ENCODE measurements at regions not wholly inside any gene's neighbourhood (a gene's known extent, or its start where the extent isn't known, plus 50 kb on each side); places are given as distances from the start of the nearest gene placed in this dataset.

DNA sequence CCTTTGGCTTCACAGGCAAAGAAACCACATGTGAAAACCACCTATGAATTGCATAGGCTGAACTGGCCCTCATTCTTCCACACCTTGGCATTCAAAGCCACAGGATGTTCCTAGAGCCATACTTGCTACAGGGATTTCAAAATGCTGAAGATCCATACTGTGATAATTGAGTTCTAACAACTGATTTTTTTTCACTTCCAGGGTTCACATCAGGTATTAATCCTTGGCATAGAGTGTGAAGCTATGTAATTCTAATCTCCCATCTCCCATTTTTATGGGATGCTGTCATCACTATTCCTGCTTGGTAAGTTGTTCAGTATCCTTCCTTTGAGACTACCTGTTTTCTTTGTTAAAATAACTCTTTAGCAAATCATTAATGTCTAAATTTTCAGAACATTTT lies 1569.2 kb upstream of the ADGRL3 start (continued):
- TF ChIP-seq, protein P1, sequence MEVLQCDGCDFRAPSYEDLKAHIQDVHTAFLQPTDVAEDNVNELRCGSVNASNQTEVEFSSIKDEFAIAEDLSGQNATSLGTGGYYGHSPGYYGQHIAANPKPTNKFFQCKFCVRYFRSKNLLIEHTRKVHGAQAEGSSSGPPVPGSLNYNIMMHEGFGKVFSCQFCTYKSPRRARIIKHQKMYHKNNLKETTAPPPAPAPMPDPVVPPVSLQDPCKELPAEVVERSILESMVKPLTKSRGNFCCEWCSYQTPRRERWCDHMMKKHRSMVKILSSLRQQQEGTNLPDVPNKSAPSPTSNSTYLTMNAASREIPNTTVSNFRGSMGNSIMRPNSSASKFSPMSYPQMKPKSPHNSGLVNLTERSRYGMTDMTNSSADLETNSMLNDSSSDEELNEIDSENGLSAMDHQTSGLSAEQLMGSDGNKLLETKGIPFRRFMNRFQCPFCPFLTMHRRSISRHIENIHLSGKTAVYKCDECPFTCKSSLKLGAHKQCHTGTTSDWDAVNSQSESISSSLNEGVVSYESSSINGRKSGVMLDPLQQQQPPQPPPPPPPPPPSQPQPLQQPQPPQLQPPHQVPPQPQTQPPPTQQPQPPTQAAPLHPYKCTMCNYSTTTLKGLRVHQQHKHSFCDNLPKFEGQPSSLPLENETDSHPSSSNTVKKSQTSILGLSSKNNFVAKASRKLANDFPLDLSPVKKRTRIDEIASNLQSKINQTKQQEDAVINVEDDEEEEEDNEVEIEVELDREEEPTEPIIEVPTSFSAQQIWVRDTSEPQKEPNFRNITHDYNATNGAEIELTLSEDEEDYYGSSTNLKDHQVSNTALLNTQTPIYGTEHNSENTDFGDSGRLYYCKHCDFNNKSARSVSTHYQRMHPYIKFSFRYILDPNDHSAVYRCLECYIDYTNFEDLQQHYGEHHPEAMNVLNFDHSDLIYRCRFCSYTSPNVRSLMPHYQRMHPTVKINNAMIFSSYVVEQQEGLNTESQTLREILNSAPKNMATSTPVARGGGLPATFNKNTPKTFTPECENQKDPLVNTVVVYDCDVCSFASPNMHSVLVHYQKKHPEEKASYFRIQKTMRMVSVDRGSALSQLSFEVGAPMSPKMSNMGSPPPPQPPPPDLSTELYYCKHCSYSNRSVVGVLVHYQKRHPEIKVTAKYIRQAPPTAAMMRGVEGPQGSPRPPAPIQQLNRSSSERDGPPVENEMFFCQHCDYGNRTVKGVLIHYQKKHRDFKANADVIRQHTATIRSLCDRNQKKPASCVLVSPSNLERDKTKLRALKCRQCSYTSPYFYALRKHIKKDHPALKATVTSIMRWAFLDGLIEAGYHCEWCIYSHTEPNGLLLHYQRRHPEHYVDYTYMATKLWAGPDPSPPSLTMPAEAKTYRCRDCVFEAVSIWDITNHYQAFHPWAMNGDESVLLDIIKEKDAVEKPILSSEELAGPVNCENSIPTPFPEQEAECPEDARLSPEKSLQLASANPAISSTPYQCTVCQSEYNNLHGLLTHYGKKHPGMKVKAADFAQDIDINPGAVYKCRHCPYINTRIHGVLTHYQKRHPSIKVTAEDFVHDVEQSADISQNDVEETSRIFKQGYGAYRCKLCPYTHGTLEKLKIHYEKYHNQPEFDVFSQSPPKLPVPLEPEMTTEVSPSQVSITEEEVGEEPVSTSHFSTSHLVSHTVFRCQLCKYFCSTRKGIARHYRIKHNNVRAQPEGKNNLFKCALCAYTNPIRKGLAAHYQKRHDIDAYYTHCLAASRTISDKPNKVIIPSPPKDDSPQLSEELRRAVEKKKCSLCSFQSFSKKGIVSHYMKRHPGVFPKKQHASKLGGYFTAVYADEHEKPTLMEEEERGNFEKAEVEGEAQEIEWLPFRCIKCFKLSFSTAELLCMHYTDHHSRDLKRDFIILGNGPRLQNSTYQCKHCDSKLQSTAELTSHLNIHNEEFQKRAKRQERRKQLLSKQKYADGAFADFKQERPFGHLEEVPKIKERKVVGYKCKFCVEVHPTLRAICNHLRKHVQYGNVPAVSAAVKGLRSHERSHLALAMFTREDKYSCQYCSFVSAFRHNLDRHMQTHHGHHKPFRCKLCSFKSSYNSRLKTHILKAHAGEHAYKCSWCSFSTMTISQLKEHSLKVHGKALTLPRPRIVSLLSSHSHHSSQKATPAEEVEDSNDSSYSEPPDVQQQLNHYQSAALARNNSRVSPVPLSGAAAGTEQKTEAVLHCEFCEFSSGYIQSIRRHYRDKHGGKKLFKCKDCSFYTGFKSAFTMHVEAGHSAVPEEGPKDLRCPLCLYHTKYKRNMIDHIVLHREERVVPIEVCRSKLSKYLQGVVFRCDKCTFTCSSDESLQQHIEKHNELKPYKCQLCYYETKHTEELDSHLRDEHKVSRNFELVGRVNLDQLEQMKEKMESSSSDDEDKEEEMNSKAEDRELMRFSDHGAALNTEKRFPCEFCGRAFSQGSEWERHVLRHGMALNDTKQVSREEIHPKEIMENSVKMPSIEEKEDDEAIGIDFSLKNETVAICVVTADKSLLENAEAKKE (CRISPR knock-in tag; IDR thresholded peaks at IDR 0.05), result no peak
- TF ChIP-seq, protein P2, sequence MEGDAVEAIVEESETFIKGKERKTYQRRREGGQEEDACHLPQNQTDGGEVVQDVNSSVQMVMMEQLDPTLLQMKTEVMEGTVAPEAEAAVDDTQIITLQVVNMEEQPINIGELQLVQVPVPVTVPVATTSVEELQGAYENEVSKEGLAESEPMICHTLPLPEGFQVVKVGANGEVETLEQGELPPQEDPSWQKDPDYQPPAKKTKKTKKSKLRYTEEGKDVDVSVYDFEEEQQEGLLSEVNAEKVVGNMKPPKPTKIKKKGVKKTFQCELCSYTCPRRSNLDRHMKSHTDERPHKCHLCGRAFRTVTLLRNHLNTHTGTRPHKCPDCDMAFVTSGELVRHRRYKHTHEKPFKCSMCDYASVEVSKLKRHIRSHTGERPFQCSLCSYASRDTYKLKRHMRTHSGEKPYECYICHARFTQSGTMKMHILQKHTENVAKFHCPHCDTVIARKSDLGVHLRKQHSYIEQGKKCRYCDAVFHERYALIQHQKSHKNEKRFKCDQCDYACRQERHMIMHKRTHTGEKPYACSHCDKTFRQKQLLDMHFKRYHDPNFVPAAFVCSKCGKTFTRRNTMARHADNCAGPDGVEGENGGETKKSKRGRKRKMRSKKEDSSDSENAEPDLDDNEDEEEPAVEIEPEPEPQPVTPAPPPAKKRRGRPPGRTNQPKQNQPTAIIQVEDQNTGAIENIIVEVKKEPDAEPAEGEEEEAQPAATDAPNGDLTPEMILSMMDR (conservative IDR thresholded peaks at IDR 0.05; ENCODE audit: low read depth in 2 of 2), result no peak

DNA sequence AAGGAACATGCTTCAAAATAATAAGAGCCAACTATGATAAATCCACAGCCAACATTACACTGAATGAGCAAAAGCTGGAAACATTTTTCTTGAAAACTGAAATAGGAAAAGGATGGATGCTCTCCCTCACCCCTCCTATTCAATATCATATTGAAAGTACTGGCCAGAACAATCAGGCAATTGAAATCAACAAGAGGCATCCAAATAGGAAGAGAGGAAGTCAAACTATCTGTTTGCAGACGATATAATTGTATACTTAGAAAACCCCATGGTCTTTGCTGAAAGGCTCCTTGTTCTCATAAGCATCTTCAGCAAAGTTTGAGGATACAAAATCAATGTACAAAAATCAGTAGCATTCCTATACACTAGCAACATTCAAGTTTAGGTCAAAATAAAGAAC lies 1562.5 kb upstream of the ADGRL3 start:
- Mint-ChIP-seq H3K9me3 (peaks cover 6% of the 10 kb centered on the region; the same call in 2 of the 3 replicates), H3K27me3 (ENCODE audit: insufficient read depth, low read depth, poor library complexity) (no peaks in the 10 kb centered on the region), H3K27ac (no peak overlapping the region), H3K4me1 (no peaks in the 10 kb centered on the region), H3K4me3 (no peak overlapping the region), H3K36me3 (ENCODE audit: low read depth) (no peaks in the 10 kb centered on the region)
- Histone ChIP-seq H4K20me1 (replicated peaks; ENCODE audit: insufficient read depth) (no peaks in the 10 kb centered on the region), H3K9me2 (ENCODE audit: insufficient read depth) (0 out of 2 replicates have a peak, but pooled peaks cover 4% of the 10 kb centered on the region), H3K27ac (ENCODE audit: low read depth) (no peak overlapping the region), H3K36me3 (ENCODE audit: insufficient read depth) (no peaks in the 10 kb centered on the region), H3F3A (replicated peaks; ENCODE audit: low read depth) (no peaks in the 10 kb centered on the region), H2AFZ (peak overlapping the region; percentile 8; the same call in 1 of the 2 replicates), H3K4me3 (no peak overlapping the region), H3K4me2 (no peak overlapping the region), H3K79me2 (replicated peaks; ENCODE audit: insufficient read depth) (no peaks in the 10 kb centered on the region), H3K27me3 (ENCODE audit: insufficient read depth) (no peaks in the 10 kb centered on the region), H3K4me1 (ENCODE audit: insufficient read depth) (no peaks in the 10 kb centered on the region)
- ATAC-seq, result no peak
- DNase-seq (ENCODE audit: low spot score), result no peak
- TF ChIP-seq, protein P1 (CRISPR knock-in tag; IDR thresholded peaks at IDR 0.05), result no peak
- TF ChIP-seq EZH2 (IDR thresholded peaks at IDR 0.05; ENCODE audit: low read depth, unreplicated experiment) (no peak), POLR2AphosphoS5 (IDR thresholded peaks at IDR 0.05; ENCODE audit: low read depth) (no peak)
